Activated T-helper 1 cell treated with anti-CD3 and anti-CD28 coated beads, Interleukin-12 subunit alpha, Interleukin-12 subunit beta, Interleukin-2, Interleukin-4 antibody, amounts not matched to agents 30 ng/mL and 10 ng/mL and 1 ng/mL, durations not matched to agents 14 hours and 24 hours and 36 hours (primary cell): ENCODE measurements at regions not wholly inside any gene's neighbourhood (a gene's known extent, or its start where the extent isn't known, plus 50 kb on each side); places are given as distances from the start of the nearest gene placed in this dataset.
"Not testable (repeated sequence)": the region's sequence is repeated elsewhere in the genome, so short reads cannot be mapped to it uniquely, and the experiment has no call there.

ENCODE experiments used
- DNase-seq: peaks from one replicate; pipeline ENCODE4 v3.0.0; 2021; ENCODE audit warnings: low spot score
- H3K27ac Mint-ChIP-seq: one replicate; pipeline ENCODE4 v1.8.0; 2021; ENCODE audit warnings: mild to moderate bottlenecking, mixed read lengths
- H3K27me3 Mint-ChIP-seq: one replicate; pipeline ENCODE4 v1.8.0; 2022; ENCODE audit warnings: mild to moderate bottlenecking, moderate library complexity, mixed read lengths; ENCODE audit not compliant: insufficient read depth
- H3K36me3 Mint-ChIP-seq: one replicate; pipeline ENCODE4 v1.8.0; 2021; ENCODE audit warnings: low read depth, mixed read lengths
- H3K4me1 Mint-ChIP-seq: one replicate; pipeline ENCODE4 v1.8.0; 2021; ENCODE audit warnings: low read depth, mixed read lengths
- H3K4me3 Mint-ChIP-seq: one replicate; pipeline ENCODE4 v1.8.0; 2021; ENCODE audit warnings: mild to moderate bottlenecking, moderate library complexity, mixed read lengths
- H3K9me3 Mint-ChIP-seq: one replicate; pipeline ENCODE4 v1.8.0; 2021; ENCODE audit warnings: mixed read lengths
- intact Hi-C: fragments of 100-400 bp; cut with micrococcal nuclease; formaldehyde crosslinking; loops from one replicate; pipeline ENCODE4 v1.15.1; 2024

DNA sequence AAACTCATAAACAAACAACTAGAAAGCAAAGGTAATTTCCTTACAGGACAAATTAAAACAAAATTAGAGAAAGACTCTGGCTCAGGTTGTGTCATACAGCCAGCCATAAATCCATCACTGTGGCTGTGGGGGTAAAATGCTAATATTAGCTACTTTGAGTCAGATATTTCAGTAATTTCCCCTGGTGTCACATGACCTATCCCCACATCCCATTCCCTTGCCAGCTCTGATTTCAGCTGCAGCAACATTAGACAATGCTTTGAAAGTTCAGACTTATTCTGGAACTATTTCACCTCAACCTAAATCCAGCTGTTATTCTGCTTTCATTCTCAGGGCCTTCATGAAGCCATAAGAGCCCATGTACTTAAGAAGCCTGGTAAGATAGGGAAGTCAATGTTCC is 55.3 kb downstream of the RPL10L start:
- DNase-seq, result no peak
- no peak overlapping the region for H3K4me3 Mint-ChIP-seq
- intact Hi-C loops, result no loop called here
- H3K27me3 Mint-ChIP-seq, result no peaks in the 10 kb centered on the region
- H3K36me3 Mint-ChIP-seq, result no peaks in the 10 kb centered on the region
- no peak overlapping the region for H3K27ac Mint-ChIP-seq
- peaks cover 12% of the 10 kb centered on the region for H3K9me3 Mint-ChIP-seq
- H3K4me1 Mint-ChIP-seq, result no peaks in the 10 kb centered on the region

DNA sequence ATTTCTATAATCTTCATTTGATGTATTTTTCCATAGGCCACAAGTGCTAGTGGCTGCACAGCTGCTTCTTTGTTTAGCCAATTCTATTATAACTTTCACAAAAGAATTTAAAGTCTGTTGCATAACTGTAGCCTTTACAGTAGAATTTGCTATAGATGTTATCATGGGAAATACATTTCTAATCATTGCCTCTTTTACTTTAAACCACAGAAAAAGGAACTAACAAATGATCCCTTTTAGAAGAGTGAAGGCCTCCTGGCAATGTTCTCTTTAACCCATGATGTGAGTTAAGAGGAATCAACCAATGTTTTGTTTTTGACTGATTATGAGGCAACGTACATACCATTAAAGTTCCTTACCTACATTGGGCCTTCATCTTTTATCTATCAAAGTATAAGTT is 68.8 kb downstream of the RPL10L start:
- Mint-ChIP-seq H3K36me3 (no peaks in the 10 kb centered on the region), H3K4me1 (no peaks in the 10 kb centered on the region), H3K9me3 (no peaks in the 10 kb centered on the region), H3K27me3 (no peaks in the 10 kb centered on the region), H3K27ac (no peak overlapping the region), H3K4me3 (no peak overlapping the region)
- intact Hi-C loops, result loop anchor here (5.0 kb wide), 1 partner anchor 694 kb away; no protein-coding TSS in a partner anchor
- DNase-seq, result no peak

DNA sequence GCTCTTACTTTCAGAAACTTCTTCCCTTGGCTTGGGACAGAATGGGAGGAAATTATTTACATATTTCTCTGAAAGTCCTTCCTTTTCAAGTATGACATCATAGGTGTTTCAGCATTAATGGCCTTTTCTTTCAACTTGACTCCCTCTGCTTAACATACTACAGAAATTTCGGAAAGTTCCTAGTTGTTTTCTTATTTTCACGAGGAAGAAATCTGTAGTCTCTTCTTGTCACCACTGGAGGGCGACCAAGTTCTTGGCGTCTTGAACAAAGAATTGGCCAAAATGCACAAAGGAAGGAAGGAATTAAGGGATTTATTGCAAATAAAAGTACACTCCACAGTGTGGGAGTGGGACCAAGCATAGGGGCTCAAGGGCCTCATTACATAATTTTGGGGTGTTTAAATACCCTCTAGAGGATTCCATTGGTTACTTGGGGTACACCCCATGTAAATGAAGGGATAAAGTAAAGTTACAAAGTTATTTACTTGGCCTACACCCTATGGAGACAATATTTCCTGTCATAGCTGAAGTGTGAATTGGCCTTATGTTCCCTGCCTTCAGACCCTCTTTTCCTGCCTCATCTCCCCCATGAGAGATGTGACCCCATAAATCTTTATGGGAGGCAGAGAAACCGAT is 70.4 kb downstream of the RPL10L start:
- no peaks in the 10 kb centered on the region for H3K27me3 Mint-ChIP-seq
- no peak overlapping the region for H3K4me3 Mint-ChIP-seq
- H3K4me1 Mint-ChIP-seq, result no peaks in the 10 kb centered on the region
- DNase-seq, result no peak
- intact Hi-C loops, result loop anchor here (5.0 kb wide), 1 partner anchor 696 kb away; no protein-coding TSS in a partner anchor
- H3K9me3 Mint-ChIP-seq, result no peaks in the 10 kb centered on the region
- no peak overlapping the region for H3K27ac Mint-ChIP-seq
- H3K36me3 Mint-ChIP-seq, result no peaks in the 10 kb centered on the region

DNA sequence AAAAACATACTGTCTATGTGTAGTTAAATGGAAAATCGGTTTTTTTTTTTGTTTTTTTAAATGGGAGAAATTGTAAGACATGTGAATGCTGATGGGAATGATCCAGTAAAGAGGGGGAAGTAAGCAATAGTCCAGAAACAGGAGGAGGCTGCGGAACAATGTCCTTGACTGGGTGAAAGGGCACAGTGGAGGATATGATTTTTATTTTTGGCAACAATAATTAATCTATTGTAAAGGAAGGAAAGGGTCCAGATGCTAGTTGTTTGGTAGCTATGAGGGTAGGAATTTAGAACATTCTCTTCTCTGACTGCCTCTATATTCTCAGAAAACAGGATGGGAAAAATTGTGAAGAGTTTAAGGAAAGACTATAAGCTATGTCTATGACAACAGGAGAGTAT is 76.6 kb downstream of the RPL10L start:
- no peak for DNase-seq
- intact Hi-C loops, result no loop called here
- Mint-ChIP-seq H3K27ac (no peak overlapping the region), H3K9me3 (no peaks in the 10 kb centered on the region), H3K4me3 (no peak overlapping the region), H3K27me3 (no peaks in the 10 kb centered on the region), H3K4me1 (no peaks in the 10 kb centered on the region), H3K36me3 (no peaks in the 10 kb centered on the region)

DNA sequence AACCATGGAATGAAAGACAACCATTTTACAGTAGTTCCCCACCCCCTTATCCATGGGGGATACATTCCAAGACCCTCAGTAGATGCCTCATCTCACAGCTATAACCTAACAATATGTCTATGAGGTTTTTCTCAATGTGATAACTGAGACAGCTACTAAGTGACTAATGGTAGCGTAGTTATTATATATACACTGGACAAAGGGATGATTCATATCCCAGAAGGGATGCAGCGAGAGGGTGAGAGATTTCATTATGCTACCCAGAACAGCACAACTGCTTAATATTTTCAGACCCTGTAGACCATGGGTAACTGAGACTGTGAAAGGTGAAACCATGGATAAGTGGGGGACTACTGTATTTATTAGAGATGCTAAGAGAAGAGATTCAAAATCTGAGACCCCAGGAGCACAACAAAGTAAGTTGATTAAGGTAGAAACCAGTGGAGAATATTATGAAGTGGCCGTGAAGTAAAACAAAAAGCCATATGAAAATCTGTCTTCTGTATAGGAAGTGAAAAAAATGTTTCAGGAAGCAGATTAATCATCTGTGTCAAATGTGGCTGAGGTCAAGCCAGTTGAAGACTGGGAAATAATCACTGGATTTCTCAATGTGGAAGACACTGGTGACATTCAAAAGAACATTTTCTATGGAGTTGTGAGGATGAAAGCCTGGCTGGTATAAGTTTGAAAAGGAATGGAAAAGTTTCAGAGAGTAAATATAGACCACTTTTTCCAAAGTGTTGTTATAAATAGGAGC is 77.2 kb downstream of the RPL10L start:
- no peak for DNase-seq
- intact Hi-C loops, result no loop called here
- no peak overlapping the region for H3K27ac Mint-ChIP-seq
- H3K9me3 Mint-ChIP-seq, result no peaks in the 10 kb centered on the region
- H3K36me3 Mint-ChIP-seq, result no peaks in the 10 kb centered on the region
- H3K4me1 Mint-ChIP-seq, result no peaks in the 10 kb centered on the region
- H3K4me3 Mint-ChIP-seq, result no peak overlapping the region
- no peaks in the 10 kb centered on the region for H3K27me3 Mint-ChIP-seq

DNA sequence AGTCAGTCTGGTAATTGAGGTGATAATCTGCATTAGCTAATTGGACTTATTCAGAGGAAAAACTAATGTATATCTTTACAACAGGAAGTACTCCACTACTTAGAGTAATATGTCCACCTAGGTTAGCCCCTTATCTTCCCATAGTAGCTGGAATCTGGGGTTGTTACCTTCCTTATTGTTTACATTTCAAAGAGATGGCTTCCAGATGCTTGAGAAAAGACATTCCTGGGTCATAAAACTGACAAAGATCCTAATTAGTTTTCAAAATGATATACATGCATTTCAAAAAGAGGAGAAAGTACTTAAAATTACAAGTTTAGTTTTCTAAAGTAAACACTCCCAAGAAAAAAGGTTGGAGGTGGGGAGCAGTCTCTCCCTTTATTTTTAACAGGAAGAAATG is 78.1 kb downstream of the RPL10L start:
- no peaks in the 10 kb centered on the region for H3K27me3 Mint-ChIP-seq
- no peaks in the 10 kb centered on the region for H3K4me1 Mint-ChIP-seq
- DNase-seq, result no peak
- no peaks in the 10 kb centered on the region for H3K36me3 Mint-ChIP-seq
- intact Hi-C loops, result no loop called here
- H3K27ac Mint-ChIP-seq, result no peak overlapping the region
- no peaks in the 10 kb centered on the region for H3K9me3 Mint-ChIP-seq
- no peak overlapping the region for H3K4me3 Mint-ChIP-seq

DNA sequence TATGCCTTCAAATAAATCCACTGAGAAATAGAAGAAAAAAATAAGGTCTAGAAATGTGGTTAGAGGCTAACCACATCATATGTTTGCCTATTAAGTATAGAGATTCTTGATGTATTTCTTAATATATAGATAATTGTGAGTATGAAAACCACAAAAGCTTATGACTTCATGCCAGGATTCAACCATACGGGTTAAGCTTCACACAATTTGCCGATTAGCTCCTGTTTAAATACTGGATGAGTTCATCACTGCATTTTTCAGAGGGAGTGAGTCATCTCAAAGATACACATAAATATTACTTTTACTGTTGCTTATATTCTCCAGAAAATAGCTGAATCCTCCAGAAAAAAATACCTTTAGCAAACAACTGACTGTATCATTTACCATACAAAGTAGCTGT is 79.6 kb downstream of the RPL10L start:
- no peak for DNase-seq
- Mint-ChIP-seq H3K27ac (no peak overlapping the region), H3K36me3 (no peaks in the 10 kb centered on the region), H3K9me3 (no peaks in the 10 kb centered on the region), H3K4me3 (no peak overlapping the region), H3K27me3 (no peaks in the 10 kb centered on the region), H3K4me1 (no peaks in the 10 kb centered on the region)
- intact Hi-C loops, result no loop called here

DNA sequence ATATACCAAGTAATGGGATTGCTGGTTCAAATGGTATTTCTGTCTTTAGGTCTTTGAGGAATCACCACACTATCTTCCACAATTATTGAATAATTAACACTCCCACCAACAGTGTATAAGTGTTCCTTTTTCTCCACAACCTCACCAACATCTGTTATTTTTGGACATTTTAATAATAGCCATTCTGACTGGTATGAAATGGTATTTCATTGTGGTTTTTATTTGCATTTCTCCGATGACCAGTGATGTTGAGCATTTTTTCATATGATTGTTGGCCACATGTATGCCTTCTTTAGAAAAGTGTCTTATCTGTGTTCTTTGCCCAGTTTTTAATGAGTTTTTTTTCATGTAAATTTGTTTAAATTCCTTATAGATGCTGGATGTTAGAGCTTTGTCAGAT is 83.4 kb downstream of the RPL10L start:
- DNase-seq, H3K4me3 Mint-ChIP-seq, intact Hi-C loops, H3K4me1 Mint-ChIP-seq, H3K27me3 Mint-ChIP-seq, H3K9me3 Mint-ChIP-seq, H3K27ac Mint-ChIP-seq, H3K36me3 Mint-ChIP-seq: not testable (repeated sequence)

DNA sequence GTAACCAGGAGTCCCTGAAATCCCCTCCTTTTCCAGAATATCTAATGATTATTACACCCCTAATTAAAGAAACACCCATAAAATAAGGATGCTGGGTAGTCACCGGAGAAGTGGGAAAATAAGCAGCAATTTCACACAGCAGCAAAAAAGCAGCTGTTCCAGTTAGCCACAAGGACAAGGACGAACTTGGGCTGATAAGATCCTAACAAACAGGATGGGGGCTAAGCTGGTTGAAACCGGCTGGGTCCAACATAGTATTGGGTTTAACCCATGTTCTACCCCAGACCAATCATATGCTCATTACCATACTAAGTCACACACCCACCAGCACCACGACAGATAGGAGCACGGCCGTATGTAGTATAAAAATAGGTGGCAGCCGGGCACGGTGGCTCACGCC is 100.7 kb downstream of the RPL10L start:
- intact Hi-C loops, result no loop called here
- H3K4me3 Mint-ChIP-seq, result no peak overlapping the region
- no peaks in the 10 kb centered on the region for H3K27me3 Mint-ChIP-seq
- H3K9me3 Mint-ChIP-seq, result peaks cover 31% of the 10 kb centered on the region
- DNase-seq, result no peak
- H3K36me3 Mint-ChIP-seq, result no peaks in the 10 kb centered on the region
- H3K27ac Mint-ChIP-seq, result no peak overlapping the region
- no peaks in the 10 kb centered on the region for H3K4me1 Mint-ChIP-seq

DNA sequence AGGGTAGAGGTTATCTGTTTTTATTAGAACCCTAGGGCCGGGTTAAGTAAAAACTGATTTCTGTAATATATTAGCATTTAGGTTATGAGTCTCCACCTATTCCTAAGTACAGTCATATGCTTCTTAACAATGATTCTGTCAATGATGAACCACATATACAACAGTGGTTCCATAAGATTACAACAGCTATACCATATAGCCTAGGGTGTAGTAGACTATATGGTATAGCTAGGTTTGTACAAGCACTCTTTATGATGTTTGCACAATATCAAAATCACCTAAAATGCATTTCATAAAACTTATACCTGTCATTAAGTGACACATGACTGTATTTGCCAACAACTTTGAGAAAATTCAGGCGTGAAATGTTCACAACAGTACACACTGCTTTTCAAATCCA is 110.6 kb downstream of the RPL10L start:
- Mint-ChIP-seq H3K36me3 (no peaks in the 10 kb centered on the region), H3K4me3 (no peak overlapping the region), H3K4me1 (no peaks in the 10 kb centered on the region), H3K9me3 (peaks cover 21% of the 10 kb centered on the region), H3K27me3 (no peaks in the 10 kb centered on the region), H3K27ac (no peak overlapping the region)
- DNase-seq, result no peak
- intact Hi-C loops, result no loop called here

DNA sequence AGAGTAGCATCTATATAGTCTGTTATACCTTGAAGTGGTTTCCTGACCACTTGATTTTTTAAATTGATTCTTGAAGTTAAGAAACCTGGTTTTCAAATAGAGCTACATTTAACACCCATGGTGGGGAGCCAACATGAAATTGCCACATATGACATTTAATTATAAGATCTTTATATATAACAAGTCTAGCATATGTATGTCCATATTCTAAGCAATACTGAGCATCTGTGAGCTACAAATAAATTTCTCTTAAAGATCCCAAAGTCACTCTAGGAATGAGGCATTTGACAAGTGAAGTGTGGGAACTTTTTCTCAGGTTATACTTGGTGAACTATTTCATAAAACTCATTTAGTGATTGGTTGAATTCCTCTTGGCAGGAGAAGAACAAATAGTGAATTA is 132.5 kb downstream of the RPL10L start:
- DNase-seq, result no peak
- no peaks in the 10 kb centered on the region for H3K4me1 Mint-ChIP-seq
- intact Hi-C loops, result no loop called here
- no peak overlapping the region for H3K27ac Mint-ChIP-seq
- no peak overlapping the region for H3K4me3 Mint-ChIP-seq
- H3K9me3 Mint-ChIP-seq, result peaks cover 8% of the 10 kb centered on the region
- no peaks in the 10 kb centered on the region for H3K36me3 Mint-ChIP-seq
- H3K27me3 Mint-ChIP-seq, result no peaks in the 10 kb centered on the region

DNA sequence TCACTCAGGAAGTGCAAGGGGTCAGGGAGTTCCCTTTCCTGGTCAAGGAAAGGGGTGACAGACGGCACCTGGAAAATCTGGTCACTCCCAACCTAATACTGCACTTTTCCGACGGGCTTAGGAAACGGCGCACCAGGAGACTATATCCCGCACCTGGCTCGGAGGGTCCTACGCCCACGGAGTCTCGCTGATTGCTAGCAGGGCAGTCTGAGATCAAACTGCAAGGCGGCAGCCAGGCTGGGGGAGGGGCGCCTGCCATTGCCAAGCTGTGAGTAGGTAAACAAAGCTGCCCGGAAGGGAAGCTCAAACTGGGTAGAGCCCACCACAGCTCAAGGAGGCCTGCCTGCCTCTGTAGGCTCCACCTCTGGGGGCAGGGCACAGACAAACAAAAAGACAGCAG is 142.8 kb downstream of the RPL10L start:
- H3K36me3 Mint-ChIP-seq, H3K27ac Mint-ChIP-seq, H3K4me1 Mint-ChIP-seq, intact Hi-C loops, DNase-seq, H3K27me3 Mint-ChIP-seq, H3K4me3 Mint-ChIP-seq: not testable (repeated sequence)
- H3K9me3 Mint-ChIP-seq, result peaks cover 17% of the 10 kb centered on the region

DNA sequence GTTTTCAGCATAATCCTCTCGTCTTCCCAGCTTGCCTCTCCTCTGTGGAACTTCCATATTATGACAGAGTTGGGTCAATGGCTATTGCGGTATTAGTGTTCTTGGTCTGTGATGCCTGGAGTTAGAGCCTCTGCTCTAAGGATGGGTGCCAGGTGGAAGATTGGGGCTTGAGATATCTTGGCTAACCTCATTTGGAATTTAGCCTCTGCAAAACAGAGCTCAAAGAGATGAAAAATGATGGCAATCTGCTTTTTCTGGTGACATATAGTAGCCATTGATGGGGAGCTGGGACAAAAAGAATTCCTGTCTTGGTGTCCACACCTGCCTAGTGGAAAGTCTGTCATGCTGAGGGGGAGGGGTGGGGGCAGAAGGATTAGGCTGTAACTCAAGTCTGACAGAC is 152.1 kb downstream of the RPL10L start:
- no peak for DNase-seq
- intact Hi-C loops, result no loop called here
- peaks cover 21% of the 10 kb centered on the region for H3K9me3 Mint-ChIP-seq
- H3K27ac Mint-ChIP-seq, result no peak overlapping the region
- H3K4me1 Mint-ChIP-seq, result no peaks in the 10 kb centered on the region
- H3K36me3 Mint-ChIP-seq, result no peaks in the 10 kb centered on the region
- H3K27me3 Mint-ChIP-seq, result no peaks in the 10 kb centered on the region
- H3K4me3 Mint-ChIP-seq, result no peak overlapping the region

DNA sequence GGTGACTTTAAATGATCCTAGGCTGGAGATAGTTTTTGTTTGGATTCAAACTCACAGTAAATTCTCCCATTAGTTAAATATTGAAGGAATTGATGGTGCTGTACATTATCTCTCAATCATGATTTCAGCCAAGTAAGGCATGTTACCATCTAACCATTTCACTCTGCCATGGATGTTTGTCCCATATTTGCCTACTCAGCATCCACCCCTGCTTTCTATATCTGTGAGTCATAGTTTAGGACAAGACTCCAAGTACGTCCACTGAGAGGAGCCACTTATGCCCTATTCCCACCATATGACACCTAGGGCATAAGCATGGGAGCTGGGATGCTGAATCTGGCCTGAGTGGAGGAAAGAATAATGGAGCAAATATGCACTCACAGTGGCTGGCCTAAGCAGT is 155.2 kb downstream of the RPL10L start:
- Mint-ChIP-seq H3K27me3 (no peaks in the 10 kb centered on the region), H3K9me3 (peaks cover 28% of the 10 kb centered on the region), H3K4me3 (no peak overlapping the region), H3K4me1 (no peaks in the 10 kb centered on the region), H3K27ac (no peak overlapping the region), H3K36me3 (no peaks in the 10 kb centered on the region)
- intact Hi-C loops, result no loop called here
- DNase-seq, result no peak
